Upper lobe of right lung (tissue), 1 donor: ENCODE measurements at regions not wholly inside any gene's neighbourhood (a gene's known extent, or its start where the extent isn't known, plus 50 kb on each side); places are given as distances from the start of the nearest gene placed in this dataset.
A peak's percentile ranks its signal among the peaks of the same experiment; 100 is the strongest.

Experiments
- ATAC-seq: fragments of 200-7000 bp; cut with Tn5 transposase; one replicate; pipeline ENCODE4 v1.9.1; 2020; ENCODE audit warnings: mild to moderate bottlenecking, moderate library complexity
- DNase-seq: peaks from one replicate; pipeline ENCODE4 v3.0.0-alpha.2; 2020
- H3K27ac ChIP-seq: fragments of 200-600 bp; one replicate; pipeline ENCODE4 v1.8.0; 2022
- H3K27me3 ChIP-seq: fragments of 200-600 bp; one replicate; pipeline ENCODE4 v1.8.0; 2022; ENCODE audit warnings: mild to moderate bottlenecking
- H3K36me3 ChIP-seq: fragments of 200-600 bp; one replicate; pipeline ENCODE4 v1.8.0; 2022
- H3K4me1 ChIP-seq: fragments of 200-600 bp; one replicate; pipeline ENCODE4 v1.8.0; 2022
- H3K4me3 ChIP-seq: fragments of 200-600 bp; one replicate; pipeline ENCODE4 v1.8.0; 2022; ENCODE audit warnings: mild to moderate bottlenecking
- H3K9me3 ChIP-seq: fragments of 200-600 bp; one replicate; pipeline ENCODE4 v1.8.0; 2022
- intact Hi-C: fragments of 100-400 bp; cut with DNase I; formaldehyde crosslinking; loops from one replicate; pipeline ENCODE4 v1.11.0; 2022
- TF ChIP-seq, protein P1 (sequence below): fragments of 200-600 bp; IDR thresholded peaks from one replicate; pipeline ENCODE4 v1.8.0; 2022; ENCODE audit warnings: antibody characterized with exemption
- donor health status: DM: no; HTN: yes; CAD: no; lungs with severe emphysema.

DNA sequence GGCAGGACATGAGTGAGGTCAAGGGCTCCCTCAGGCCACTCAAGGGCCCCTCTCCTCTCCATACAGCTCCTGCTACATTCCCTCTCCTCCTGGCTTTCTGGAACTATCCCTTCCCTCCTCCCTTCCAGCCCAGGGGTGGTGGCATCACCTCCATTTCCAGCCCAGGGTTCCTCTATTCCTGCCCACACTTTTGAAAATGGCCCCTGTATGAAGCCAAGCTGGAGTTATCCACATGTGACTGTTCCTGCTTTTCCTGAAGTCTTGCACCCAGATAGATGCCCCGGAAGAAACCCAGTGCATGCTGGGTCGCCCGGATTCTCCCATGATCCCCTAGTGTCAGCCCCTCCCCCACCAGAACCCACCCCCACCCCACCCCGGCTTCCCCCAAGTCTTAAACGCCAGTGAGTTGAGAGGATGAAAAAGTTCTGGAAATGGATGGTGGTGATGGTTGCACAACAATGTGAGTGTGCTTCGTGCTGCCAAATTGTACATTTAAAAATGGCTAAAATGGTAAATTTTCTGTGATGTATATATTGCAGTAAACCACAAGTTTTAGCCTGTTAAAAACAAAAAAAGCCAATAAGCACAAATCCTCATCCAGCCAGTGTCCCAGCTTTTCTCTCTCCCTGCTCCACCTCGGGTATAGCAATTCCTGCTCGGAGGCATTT, 136.9 kb downstream of the SCARB1 start:
- H3K4me3 ChIP-seq = no peak overlapping the region
- H3K27ac ChIP-seq = peak overlapping the region; percentile 74
- H3K27me3 ChIP-seq = no peaks in the 10 kb centered on the region
- DNase-seq (no peak), ATAC-seq (no peak)
- H3K4me1 ChIP-seq = peaks cover 25% of the 10 kb centered on the region
- no peaks in the 10 kb centered on the region for H3K36me3 ChIP-seq
- TF ChIP-seq, protein P1, sequence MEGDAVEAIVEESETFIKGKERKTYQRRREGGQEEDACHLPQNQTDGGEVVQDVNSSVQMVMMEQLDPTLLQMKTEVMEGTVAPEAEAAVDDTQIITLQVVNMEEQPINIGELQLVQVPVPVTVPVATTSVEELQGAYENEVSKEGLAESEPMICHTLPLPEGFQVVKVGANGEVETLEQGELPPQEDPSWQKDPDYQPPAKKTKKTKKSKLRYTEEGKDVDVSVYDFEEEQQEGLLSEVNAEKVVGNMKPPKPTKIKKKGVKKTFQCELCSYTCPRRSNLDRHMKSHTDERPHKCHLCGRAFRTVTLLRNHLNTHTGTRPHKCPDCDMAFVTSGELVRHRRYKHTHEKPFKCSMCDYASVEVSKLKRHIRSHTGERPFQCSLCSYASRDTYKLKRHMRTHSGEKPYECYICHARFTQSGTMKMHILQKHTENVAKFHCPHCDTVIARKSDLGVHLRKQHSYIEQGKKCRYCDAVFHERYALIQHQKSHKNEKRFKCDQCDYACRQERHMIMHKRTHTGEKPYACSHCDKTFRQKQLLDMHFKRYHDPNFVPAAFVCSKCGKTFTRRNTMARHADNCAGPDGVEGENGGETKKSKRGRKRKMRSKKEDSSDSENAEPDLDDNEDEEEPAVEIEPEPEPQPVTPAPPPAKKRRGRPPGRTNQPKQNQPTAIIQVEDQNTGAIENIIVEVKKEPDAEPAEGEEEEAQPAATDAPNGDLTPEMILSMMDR = no peak
- H3K9me3 ChIP-seq = no peaks in the 10 kb centered on the region
- intact Hi-C loops = no loop called here

DNA sequence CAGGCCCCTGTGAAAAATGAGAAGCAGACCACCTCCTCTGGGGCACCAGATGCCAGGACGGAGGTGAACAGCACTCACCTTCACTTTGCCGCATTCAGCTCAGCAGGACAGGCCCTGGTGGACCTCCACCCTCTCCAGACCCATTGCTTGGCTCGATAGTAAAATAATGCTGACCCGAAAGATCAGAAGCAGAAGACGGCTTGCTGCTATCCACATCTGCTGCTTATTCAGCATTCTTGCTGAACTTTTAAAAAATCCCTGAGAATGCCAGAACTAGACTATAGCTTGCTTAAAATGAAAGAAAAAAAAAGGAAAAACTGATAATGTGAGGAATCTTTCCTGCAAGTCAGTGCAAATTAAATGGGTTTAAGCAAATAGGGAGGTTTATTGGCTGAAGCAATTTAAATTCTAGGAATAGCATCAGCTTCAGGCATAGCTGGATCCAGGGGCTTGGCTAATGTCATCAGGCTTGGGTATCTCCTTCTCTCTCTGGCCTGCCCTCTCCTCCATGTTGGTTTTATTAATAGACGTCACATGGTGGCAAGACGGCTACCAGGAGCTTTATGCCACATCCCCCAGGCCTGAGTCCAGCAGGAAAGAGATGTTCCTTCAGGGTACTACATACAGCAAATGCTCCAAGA, 137.9 kb downstream of the SCARB1 start:
- Histone ChIP-seq H3K27me3 (no peaks in the 10 kb centered on the region), H3K9me3 (no peaks in the 10 kb centered on the region), H3K27ac (no peak overlapping the region), H3K36me3 (no peaks in the 10 kb centered on the region), H3K4me1 (peaks cover 27% of the 10 kb centered on the region), H3K4me3 (no peak overlapping the region)
- TF ChIP-seq, protein P1 = no peak
- intact Hi-C loops = no loop called here
- no peak for DNase-seq
- ATAC-seq = no peak

DNA sequence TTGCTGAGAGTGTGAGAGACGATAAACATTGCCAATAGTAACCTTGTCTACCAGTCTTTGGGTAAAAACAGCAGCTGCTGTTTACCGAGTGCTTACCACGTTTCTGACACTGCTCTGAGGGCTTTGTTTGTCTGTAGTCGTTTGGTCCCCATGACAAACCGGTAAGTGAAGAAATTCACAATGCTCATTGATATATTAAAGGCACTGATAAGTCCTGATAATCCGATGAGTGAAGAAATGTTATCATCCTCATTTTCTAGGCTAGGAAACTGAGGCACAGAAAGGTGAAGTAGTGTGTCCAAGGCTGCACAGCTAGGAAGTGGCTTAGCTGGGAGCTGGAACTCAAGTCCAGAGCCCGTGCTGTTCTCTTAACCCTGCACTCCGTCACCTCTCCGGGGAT, 138.6 kb downstream of the SCARB1 start:
- intact Hi-C loops = no loop called here
- Histone ChIP-seq H3K27me3 (no peaks in the 10 kb centered on the region), H3K36me3 (no peaks in the 10 kb centered on the region), H3K4me1 (peaks cover 30% of the 10 kb centered on the region), H3K27ac (no peak overlapping the region), H3K4me3 (no peak overlapping the region), H3K9me3 (no peaks in the 10 kb centered on the region)
- TF ChIP-seq, protein P1 = no peak
- ATAC-seq (no peak), DNase-seq (no peak)

DNA sequence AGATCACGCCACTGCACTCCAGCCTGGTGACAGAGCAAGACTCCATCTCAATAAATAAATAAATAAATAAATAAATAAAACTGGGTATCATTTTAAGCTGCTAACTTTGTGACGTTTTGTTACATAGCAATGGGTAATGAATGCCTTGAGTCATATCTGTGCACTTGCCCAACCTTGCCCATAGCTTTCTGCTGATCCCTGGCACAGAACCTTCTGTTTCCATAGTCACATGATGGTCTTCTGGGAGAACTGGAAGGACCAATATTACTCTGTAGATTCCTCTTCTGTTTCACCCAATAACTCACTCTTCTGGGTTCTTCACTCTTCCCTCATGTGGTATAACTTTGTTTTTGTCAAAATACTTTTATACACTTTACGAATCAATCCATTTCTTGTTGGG, 140.8 kb downstream of the SCARB1 start:
- H3K4me1 ChIP-seq = peaks cover 21% of the 10 kb centered on the region
- intact Hi-C loops = no loop called here
- H3K27me3 ChIP-seq = no peaks in the 10 kb centered on the region
- H3K9me3 ChIP-seq = no peaks in the 10 kb centered on the region
- TF ChIP-seq, protein P1 = no peak
- H3K4me3 ChIP-seq = no peak overlapping the region
- ATAC-seq = no peak
- DNase-seq = no peak
- H3K27ac ChIP-seq = no peak overlapping the region
- H3K36me3 ChIP-seq = no peaks in the 10 kb centered on the region

DNA sequence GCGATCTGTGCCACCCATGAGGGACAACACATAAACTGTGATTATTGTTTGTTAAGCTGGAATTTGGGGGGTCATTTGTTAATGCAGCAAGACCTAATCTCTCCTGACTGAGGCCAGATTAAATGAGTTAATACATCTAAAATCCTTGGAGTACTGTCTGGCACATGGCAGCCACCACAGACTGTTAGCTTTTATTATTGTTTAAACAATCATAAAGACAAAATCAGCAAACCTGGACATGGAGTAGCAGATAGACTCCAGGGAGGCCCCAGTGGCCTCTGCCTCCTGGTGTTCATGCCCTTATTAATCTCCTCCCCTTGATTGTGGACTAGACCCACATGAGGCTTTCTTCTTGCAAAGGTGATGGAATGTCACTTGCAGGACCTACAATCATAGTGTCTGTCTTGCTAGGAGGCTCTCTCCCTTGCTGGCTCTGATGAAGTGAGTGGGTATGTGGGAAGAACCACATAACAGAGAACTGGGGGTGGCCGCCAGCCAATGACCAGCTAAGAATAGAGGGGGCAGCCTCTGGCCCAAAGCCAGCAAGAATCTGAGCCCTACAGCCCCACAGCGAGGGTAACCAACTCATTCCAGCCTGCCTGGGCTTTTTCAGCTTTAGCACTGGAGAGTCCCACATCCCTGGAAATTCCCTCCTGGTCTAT, 142.0 kb downstream of the SCARB1 start:
- no peak overlapping the region for H3K27ac ChIP-seq

More for the DNA sequence above, 142.0 kb downstream of the SCARB1 start:
- TF ChIP-seq, protein P1 = no peak
- intact Hi-C loops = no loop called here
- H3K27me3 ChIP-seq = no peaks in the 10 kb centered on the region
- no peak for ATAC-seq
- no peak overlapping the region for H3K4me3 ChIP-seq
- H3K9me3 ChIP-seq = no peaks in the 10 kb centered on the region
- H3K36me3 ChIP-seq = no peaks in the 10 kb centered on the region
- DNase-seq = no peak
- H3K4me1 ChIP-seq = peaks cover 21% of the 10 kb centered on the region
